ENCODE measurements at regions not wholly inside any gene's neighbourhood (a gene's known extent, or its start where the extent isn't known, plus 50 kb on each side); places are given as distances from the start of the nearest gene placed in this dataset.
A peak's percentile ranks its signal among the peaks of the same experiment; 100 is the strongest.

DNA sequence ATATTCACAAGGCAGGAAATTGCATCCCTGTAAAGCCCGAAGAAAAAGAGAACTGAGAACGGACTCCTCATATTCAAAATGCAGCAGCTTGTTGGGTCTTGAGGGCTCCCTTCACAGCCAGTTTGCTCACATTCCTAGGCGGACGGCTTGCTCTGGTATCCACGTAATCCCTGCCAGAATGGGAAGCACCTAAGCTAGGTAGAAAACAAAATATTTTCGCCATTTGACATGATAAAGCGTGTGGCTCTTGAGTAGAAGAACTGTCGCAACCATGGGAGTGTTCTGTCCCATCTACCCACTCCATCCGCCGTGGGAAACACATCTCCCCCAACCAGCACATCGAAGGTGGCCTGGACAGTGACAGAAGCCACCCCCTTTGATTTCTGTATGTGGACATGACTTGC is 183.1 kb downstream of the GAS1 start:
- DNase-seq (ENCODE audit: low read depth) = no peak

DNA sequence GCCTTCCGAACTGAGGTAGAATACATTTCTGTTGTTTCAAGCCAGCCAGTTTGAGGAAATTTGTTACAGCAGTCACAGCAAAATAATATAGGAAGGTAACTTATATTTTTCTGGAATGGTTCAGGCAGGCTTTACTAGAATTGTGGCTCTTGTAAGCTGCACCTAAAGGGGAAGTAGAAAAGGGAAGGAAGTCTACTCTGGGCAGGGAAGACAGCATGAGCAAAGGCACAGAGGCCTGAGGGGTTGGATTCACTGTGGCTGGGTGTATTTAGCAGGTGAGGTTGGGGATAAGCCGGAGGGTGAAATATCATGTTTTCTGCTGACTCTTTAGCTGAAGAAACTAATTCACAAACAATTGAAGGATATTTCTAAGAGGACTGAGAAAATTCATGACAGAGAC is 183.5 kb downstream of the GAS1 start:
- DNase-seq (ENCODE audit: low read depth) = no peak

DNA sequence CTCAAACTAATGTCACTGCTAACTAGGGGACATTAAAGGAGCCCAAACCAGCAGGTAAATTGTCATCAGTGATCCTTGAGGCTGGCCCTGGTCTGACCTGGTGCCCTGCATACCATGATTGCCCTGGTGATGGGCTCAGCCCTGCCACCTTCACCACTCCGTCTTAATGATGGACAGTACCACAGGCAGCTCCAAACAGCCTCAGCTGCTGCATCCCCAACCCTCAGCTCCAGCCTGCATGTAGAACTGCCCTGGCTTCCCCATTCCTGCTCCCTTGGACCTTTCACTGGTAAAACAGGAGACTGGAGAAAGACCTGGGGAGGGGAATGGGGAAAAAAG is 190.0 kb downstream of the GAS1 start:
- no peak for DNase-seq (ENCODE audit: low read depth)

DNA sequence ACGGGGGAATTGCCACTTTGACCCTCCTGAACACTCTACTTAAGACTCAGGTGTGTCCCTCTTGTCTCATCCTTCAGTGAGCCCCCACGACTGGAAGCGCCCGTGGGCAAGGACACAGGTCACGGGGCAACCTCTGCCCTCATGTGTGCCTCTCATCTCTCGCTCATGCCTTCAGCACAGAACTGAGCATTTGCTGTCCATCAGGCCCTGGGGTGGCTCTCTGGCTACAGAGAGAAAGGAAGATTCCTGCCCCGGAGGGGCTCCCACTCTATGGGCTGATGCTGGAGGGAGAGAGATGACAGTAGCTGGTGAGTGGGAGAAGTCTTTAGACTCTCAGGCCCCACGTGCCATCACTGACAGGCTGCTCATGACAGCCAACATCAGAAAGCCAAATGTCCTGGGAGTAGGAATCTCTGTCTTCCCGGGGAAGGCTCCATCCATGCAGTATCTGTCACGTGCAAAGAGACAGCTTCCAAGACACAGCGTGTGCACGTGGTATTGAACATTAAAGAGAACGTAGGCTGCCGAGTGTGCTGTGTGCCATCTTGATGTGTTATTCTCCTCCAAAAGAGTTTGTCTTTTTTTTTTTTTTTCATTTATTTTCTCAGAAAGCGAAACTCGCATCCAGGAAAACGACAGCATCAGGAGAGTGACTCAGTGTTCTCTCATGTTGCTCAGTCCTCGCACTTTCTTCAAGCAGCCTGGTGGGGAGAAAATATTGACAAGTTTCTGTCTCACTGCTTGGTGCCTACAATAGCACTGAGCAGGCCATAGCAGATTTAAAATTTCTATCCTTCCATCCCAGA is 190.5 kb downstream of the GAS1 start:
- no peak for DNase-seq (ENCODE audit: low read depth)

DNA sequence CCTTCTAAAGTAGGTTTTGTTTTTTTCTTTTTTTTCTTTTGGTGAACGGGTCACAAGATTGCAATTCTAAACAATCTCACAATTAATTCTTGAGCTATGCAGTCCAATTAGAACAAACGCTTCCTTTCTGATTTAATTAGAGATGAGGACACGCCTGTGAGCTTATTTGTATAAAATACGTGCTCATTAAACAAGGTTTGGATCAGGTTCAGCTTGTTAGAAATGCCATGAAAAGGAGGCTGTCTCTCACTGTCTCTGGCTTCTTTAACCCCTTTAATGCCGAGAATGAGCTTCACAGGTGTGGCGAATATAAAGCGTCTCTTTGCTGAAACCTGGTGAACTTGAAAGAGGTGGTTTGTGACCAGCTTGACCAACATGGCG is 191.8 kb downstream of the GAS1 start:
- no peak for DNase-seq (ENCODE audit: low read depth)

DNA sequence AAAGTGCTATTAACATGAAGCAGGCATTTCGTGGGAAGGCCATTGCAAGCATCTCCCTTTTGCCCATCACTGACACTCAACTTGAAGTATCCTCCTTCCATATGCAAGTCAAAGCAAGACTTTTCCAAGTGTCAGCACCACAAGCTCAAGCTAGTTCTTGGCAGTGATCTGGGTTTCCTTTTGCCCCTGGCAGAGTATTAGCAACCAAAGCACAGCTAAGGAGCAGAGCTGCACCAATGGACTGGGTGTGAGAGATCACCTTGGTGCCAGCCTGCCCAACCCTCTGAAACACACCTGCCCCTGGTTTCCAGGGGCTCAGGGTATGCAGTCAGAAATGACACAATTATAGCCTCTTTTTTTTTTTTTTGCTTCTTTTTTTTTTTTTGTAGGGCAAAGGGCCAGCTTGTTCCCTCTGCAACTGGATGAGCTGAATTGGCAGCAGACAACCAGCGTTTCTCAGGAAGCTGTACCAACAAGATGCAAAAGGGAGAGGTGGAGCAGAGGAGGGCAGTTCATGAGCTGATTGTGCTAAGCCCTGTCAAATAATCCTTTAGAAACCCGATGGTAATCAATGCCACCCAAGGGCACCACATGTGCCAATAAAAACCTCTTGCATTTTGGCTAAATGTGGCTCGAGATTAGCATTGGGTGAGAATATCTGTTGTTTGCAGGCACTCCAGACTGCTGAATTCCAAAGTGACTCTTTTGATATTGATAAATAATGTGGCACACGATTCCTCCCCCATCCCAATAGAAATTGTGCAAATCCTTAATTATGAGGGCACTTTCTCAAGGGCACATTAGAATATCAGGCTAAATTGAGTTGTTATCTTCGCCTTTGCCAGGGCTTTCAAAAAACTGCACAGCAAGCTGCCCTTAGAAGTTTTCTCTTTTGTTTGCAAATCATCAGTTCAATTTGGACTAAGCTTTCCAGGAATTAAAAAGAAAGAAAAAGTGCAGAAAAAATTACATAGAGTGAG is 192.4 kb downstream of the GAS1 start:
- DNase-seq (ENCODE audit: low read depth) = no peak

DNA sequence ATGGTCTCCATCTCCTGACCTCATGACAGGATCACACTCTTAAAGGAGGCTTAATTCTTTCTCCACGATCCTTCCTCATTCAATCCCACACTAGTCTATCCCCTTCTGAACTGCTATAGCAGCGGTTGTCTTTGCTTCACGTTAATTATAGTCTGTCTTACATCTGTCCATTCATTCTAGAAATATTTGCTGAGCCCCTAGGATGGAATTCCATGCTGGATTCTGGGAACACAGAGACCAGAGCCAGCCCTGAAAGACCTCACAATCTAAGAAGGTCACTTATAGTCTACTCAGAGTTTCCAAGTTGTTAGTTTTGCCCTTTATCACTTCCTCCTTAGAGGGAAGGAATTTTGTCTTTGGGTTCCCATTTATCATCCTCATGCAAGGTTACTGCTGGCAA is 193.5 kb downstream of the GAS1 start:
- no peak for DNase-seq (ENCODE audit: low read depth)

DNA sequence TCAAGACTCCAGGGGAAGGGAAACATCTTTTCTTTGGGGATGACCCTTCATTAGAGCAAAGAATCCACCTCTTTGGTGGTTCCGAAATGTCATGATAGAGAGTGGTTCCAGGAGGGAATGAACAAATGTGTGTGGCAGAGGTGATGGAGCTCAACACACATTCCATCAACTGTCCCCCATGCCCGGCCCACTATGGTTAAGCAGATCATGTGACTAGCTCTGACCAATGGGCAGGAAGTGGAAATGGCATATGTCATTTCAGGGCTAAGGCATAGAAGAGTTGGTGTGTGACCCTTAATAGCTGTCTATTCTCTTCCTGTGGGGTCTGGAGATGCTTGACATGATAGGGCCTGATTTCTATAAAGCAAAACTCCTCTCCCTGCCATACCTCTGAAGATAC is 194.6 kb downstream of the GAS1 start:
- no peak for DNase-seq (ENCODE audit: low read depth)

DNA sequence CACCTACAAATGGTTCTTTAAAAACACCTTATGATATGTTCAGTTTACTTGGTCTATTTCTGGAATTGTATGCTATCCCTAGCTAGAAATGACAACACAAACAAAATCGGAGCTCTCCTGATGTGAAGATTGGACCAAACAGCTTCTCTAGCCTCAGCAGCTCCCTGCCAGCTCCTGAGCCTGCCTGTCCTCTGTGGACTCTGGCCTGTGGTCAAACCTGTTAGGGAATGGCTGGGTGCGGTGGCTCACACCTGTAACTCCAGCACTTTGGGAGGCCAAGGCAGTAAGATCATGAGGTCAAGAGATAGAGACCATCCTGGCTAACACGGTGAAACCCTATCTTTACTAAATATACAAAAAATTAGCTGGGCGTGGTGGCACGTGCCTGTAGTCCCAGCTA is 195.3 kb downstream of the GAS1 start:
- DNase-seq (ENCODE audit: low read depth) = no peak

DNA sequence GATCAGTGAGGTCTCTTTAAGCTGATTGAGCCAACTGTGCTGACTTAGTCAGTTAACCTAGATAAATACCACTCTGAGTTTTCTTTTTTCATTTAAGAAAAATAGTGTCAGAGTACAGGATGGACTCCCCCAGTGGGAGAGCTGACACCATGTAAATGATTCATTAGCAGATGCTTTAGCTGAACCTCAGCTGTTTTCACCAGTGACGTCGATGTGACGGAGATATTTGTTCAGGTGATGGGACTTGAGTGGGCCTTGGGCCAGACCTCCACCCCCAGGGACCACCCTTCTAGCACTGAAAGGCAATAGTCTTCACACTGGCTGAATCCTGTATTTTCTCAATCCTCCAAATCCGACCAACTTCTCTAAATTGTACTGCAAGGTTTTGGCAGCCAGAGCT is 196.1 kb downstream of the GAS1 start:
- DNase-seq (ENCODE audit: low read depth) = no peak

DNA sequence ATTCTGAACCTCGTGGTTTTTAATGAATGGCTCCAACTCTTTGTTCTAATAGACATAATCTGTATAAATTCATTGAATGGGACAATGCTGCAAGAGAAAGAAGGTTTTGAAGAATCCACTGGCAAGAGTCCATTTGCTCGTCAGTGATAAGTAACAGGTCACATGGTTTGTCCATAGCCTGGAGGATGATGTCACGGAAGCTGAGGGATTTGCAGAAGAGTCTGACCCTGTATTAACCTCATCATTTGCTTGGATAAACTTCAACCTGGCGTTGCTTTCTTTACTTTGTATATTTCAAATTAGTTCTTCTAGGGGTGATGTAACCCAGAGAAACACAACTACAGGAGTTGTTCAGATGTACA is 197.4 kb downstream of the GAS1 start:
- peak; percentile 99 for DNase-seq (ENCODE audit: low read depth)

DNA sequence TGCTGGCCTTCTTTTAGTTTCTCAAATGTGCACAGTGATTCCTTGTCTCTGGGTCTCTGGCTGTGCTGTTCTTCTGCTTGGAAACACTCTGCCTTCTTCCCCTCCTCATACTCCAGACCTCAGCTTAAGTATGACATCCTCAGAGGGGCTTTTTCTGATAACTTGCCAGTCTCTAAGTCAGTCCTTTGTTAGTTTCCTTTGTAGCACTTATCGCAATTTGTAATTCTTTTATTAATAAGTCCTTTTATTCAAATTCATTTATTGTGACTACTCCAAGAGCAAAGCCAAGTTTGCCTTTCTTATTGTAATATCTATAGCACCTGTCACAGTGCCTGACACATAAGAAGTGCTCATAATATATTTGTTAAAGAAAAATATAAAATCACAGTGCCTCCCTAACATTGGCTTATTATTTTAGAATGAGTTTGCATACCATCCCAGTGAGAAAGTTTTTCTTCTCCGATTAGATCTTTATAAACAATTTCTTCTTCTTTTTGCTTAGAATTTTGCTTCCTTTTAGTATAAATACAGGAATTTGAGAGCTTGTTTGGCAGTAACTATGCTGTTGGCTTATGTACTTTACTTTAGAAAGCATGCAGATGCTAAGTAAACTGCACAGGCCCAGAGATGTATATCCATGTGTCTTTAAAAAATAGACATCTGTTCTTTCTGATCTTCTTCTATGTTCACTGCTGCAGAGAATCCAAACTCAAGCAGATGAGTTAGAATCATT is 198.0 kb downstream of the GAS1 start:
- DNase-seq (ENCODE audit: low read depth) = no peak

DNA sequence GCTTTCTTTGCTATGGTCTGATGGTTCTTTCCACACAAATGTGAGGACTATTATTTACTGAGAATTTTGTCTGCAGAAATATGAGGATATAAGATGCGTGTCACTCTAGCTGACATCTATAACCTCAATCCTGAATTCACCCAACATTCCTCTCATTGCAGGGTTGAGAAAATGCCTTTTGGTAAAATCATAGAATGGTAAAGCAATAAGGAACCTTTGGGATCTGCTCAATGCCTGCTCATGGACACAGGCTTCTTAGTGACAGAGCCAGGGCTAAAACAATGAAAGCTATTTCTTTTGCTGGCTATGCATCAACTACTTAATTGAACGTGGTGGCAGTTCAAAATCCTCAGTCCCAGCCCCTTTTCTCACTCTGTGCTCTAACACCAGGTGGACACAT is 199.6 kb downstream of the GAS1 start:
- no peak for DNase-seq (ENCODE audit: low read depth)

DNA sequence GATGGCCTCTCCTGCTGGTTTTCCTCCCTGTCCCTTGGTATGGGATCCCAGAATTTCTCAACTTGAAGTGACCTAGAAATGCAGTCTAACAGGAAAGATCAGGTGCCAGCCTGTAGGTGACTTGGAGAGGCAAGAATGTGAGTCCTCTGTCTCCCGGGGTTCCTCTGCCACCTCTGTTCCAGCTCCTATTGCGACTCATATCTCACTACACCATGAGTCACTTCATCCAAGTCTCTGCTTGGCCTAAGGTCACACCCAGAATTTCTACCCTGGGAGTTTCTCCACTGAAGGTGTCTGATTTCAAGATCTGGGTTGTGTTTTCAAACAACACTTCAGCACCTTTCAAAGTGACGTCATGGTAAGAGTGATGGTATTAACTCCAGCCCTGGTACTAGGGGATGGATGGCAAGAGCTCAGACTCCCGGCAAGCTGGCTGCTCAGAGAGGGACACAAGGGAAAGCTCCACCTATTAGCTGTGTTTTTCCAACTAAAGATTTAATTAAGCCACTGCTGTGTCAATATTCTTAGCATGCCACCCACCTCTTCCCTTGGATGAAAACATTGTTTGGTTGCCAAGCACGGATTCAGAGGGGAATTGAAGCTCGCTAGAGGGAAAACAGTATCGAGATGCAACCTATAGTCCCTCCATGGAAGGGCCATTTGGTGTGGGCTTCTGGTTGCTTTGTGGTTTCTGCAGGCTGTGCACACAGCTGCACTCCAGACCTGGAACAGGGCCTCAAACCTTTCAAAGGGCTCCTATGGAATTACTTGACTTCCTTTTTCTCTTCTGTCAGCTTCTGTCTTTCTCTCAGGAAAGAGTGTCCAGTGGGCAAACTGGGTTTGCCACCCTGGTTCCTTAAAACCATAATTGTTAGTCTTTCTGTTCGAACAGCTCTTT is 205.7 kb downstream of the GAS1 start:
- DNase-seq (ENCODE audit: low read depth) = no peak

DNA sequence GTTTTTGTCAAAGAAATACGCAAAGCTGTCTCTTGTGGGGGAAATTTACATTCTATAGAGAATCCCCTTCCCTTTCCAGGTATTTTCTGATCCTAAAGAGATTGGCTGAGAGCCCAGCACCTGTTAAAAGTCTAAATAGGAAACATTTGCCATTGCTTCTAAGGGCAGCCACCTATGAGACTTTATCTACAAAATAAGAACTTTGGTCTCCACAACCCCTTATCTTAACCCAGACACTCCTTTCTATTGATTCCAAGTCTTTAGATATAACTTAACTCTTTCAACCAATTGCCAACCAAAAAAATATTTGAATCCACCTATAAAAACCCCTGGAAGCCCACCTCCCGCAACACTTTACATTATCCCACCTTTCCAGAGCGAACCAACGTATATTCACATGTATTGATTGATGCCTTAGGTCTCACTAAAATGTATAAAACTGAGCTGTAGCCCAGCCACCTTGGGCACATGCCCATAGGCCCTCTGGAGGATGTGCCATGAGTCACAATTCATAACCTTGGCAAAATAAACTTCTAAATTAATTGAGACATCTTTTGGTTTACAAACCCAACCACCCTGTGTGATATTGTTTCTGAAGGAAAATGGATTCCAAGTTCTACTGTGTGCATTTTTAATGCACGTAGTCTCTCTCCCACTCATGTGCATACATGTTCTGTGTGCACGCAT is 211.4 kb downstream of the GAS1 start:
- no peak for DNase-seq (ENCODE audit: low read depth)

DNA sequence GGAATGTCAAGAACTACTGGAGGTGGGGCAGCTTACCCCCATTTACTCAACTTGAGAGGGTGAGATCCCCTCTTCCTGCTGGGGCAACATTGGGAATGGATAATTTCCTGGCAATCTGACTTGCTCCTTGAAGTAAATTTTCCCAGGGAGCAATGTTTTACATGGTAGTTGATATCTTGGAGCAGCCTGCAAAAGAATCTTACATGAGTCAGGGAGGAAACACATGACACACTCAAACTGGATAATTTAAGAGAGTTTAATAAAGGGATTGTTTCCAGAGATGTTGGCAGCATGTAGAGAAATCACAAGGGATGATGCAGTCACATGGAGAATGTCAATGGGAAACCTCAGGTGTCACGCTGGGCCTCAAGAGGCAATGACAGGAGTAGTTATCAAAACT is 212.5 kb downstream of the GAS1 start:
- DNase-seq (ENCODE audit: low read depth) = no peak

DNA sequence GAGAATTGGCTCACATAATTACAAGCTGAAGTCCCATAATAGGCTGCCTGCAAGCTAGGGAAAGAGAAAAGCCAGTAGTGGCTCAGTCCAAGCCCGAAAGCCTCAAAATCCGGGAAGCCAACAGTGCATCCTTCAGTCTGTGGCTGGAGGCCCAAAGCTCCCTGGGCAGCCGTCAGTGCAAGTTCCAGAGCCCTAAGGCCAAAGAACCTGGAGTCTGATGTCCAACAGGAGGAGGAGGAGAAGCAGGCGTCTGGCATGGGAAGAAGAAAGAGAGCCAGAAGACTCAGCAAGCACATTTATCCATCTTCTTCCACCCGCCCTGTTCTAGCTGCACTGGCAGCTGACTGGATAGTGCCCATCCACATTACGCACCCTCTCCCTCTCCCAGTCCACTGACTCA is 213.4 kb downstream of the GAS1 start:
- no peak for DNase-seq (ENCODE audit: low read depth)

DNA sequence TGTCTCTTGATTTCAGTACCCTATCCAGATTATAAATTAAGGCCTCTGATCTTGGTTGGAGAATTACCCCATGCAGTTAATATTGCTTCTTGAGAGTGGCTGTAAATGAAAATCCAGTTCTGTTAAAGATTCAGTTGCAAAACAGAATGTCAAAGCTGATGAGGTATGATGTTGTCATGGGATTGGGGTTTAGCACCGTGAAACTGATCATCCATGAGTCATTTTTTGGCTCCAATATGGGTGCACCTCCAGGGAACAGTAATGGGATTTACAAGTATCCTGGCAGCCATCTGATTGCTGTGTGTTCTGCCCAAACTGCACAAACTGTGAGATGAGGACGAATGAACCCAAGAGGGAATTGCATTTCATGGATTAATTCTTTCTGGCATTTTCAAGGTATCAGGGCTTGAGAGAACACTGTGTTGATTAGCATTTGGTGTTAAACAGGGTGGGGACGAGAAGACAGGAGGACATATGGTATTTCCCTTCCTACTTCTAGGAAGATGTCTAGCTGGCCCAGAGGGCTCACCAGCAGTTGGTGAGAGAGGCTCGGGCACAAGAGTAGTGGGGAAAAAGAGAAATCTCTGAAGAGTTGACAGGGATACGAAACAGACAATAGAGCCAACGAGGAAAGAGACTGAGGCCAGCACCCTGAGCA is 214.7 kb downstream of the GAS1 start:
- peak; percentile 77 for DNase-seq (ENCODE audit: low read depth)

DNA sequence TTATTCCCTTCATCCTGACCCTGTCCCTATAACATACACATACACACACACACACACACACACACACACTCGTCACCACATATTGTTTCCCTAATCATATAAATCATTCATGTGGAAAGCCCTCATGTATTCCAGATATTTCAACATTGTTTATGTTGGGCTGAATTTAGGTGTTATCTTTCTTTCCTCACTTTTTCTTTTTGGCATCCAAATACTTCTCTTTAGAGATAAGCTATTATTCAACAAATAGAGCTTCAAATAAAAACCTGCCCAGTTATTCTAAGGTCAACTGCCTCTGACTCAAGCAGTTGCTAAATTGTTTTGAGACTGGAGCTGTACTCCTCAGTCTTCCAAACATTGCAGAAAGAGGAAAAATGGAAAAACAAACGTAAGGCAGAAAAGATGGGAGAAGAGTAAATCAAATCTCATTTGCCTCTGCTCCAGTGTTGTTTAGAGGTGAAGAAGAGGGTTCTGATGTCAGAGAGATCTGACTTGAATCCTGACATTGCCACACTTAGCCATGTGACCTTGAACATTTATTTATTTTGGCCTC is 215.7 kb downstream of the GAS1 start:
- no peak for DNase-seq (ENCODE audit: low read depth)

Measured in forelimb muscle (tissue), 1 donor.